NCI-H2171 (cell line): ENCODE measurements at regions not wholly inside any gene's neighbourhood (a gene's known extent, or its start where the extent isn't known, plus 50 kb on each side); places are given as distances from the start of the nearest gene placed in this dataset.

Experiments
- DNase-seq: peaks from one replicate; lab custom pipeline; 2025; lab: John Stamatoyannopoulos, UW

- no peak for DNase-seq
Measured at GRCh38 chr4:35423104-35423503, 821.2 kb downstream of the ARAP2 start.

- DNase-seq = no peak
Measured at GRCh38 chr4:35447474-35447873, 796.8 kb downstream of the ARAP2 start.

GRCh38 chr4:35459045-35459444 lies 785.3 kb downstream of the ARAP2 start:
- DNase-seq = no peak

- no peak for DNase-seq
Measured at GRCh38 chr4:35461931-35462659, 782.2 kb downstream of the ARAP2 start.

GRCh38 chr4:35463251-35463952 lies 780.9 kb downstream of the ARAP2 start:
- DNase-seq = no peak

- DNase-seq = no peak
Measured at GRCh38 chr4:35464964-35465528, 779.3 kb downstream of the ARAP2 start.

GRCh38 chr4:35491093-35491492 lies 753.2 kb downstream of the ARAP2 start:
- no peak for DNase-seq

GRCh38 chr4:35493977-35494376 lies 750.3 kb downstream of the ARAP2 start:
- no peak for DNase-seq

- no peak for DNase-seq
Measured at GRCh38 chr4:35494955-35495354, 749.4 kb downstream of the ARAP2 start.

- no peak for DNase-seq
Measured at GRCh38 chr4:35500812-35501211, 743.5 kb downstream of the ARAP2 start.

GRCh38 chr4:35503435-35503834 lies 740.9 kb downstream of the ARAP2 start:
- peak; percentile 79 for DNase-seq

- DNase-seq = no peak
Measured at GRCh38 chr4:35506161-35506560, 738.2 kb downstream of the ARAP2 start.

GRCh38 chr4:35511851-35512250 lies 732.5 kb downstream of the ARAP2 start:
- no peak for DNase-seq

GRCh38 chr4:35516102-35516501 lies 728.2 kb downstream of the ARAP2 start:
- no peak for DNase-seq

- no peak for DNase-seq
Measured at GRCh38 chr4:35520059-35520458, 724.3 kb downstream of the ARAP2 start.

- DNase-seq = no peak
Measured at GRCh38 chr4:35521682-35522081, 722.6 kb downstream of the ARAP2 start.

GRCh38 chr4:35525192-35525978 lies 718.9 kb downstream of the ARAP2 start:
- DNase-seq = no peak

- no peak for DNase-seq
Measured at GRCh38 chr4:35526456-35526855, 717.9 kb downstream of the ARAP2 start.

GRCh38 chr4:35534962-35535361 lies 709.4 kb downstream of the ARAP2 start:
- no peak for DNase-seq

GRCh38 chr4:35538807-35539206 lies 705.5 kb downstream of the ARAP2 start:
- DNase-seq = no peak

- DNase-seq = no peak
Measured at GRCh38 chr4:35539404-35540055, 704.8 kb downstream of the ARAP2 start.
